NOMO-1 treated with DMSO at 0.1 percent for 48 hours (cell line): ENCODE measurements at regions not wholly inside any gene's neighbourhood (a gene's known extent, or its start where the extent isn't known, plus 50 kb on each side); places are given as distances from the start of the nearest gene placed in this dataset.

Source experiments
- DNase-seq: peaks from one replicate; lab custom pipeline; 2025; ENCODE audit not compliant: unreplicated experiment; lab: John Stamatoyannopoulos, UW

GRCh38 chr6:75546381-75546780 is 52.8 kb upstream of the FILIP1 start:
- DNase-seq = peak; percentile 35

GRCh38 chr6:75550544-75551167 is 51.0 kb upstream of the SENP6 start:
- DNase-seq = no peak

GRCh38 chr6:75551367-75551952 is 50.2 kb upstream of the SENP6 start:
- DNase-seq = no peak
